H1 (cell line): ENCODE measurements at regions not wholly inside any gene's neighbourhood (a gene's known extent, or its start where the extent isn't known, plus 50 kb on each side); places are given as distances from the start of the nearest gene placed in this dataset.

ENCODE experiments used
- CBX5 ChIP-seq: fragments of 300-800, 300-1000 bp; sonication (generic); IDR thresholded peaks from 2 replicates; pipeline ENCODE4 v1.7.1; 2016; ENCODE audit warnings: antibody characterized with exemption, low read length, low read depth
- CHD7 ChIP-seq: fragments of 300-600 bp; sonication (generic); IDR thresholded peaks from 2 replicates; pipeline ENCODE4 v1.7.1; 2012; ENCODE audit warnings: low read length, moderate library complexity, mild to moderate bottlenecking, inconsistent platforms; ENCODE audit not compliant: insufficient replicate concordance
- MAFK ChIP-seq: IDR thresholded peaks from 2 replicates; pipeline ENCODE4 v1.6.1; 2012; ENCODE audit warnings: low read depth, mild to moderate bottlenecking, improper control_type of control experiment, low read length
- RBBP5 ChIP-seq: IDR thresholded peaks from 2 replicates; pipeline ENCODE4 v1.7.1; 2012; ENCODE audit warnings: low read depth, mild to moderate bottlenecking, inconsistent platforms, low read length, moderate library complexity, borderline replicate concordance
- TEAD4 ChIP-seq: IDR thresholded peaks from 2 replicates; pipeline ENCODE4 v1.6.1; 2012; ENCODE audit warnings: low read depth, low read length, inconsistent platforms, mixed read lengths

- TF ChIP-seq CHD7 (no peak), CBX5 (no peak), MAFK (no peak), TEAD4 (no peak), RBBP5 (no peak)
Measured at GRCh38 chr2:19527771-19528170, 169.3 kb upstream of the OSR1 start (continued).
